OCI-LY7 (cell line): ENCODE measurements at regions not wholly inside any gene's neighbourhood (a gene's known extent, or its start where the extent isn't known, plus 50 kb on each side); places are given as distances from the start of the nearest gene placed in this dataset.
"Not testable (repeated sequence)": the region's sequence is repeated elsewhere in the genome, so short reads cannot be mapped to it uniquely, and the experiment has no call there.

Experiments
- BruUV-seq: library from RNA; stranded (reverse); fragments of 400-500 nt; replicated peaks from 2 replicates; lab custom pipeline; 2021; lab: Mats Ljungman, UMichigan
- CTCF ChIA-PET: fragments of 300-600 bp; sonication (Branson Sonifier 250); formaldehyde crosslinking; loops from one replicate; lab custom pipeline; 2022; ENCODE audit warnings: antibody characterized with exemption; ENCODE audit not compliant: unreplicated experiment; lab: Charles Lee
- POLR2A ChIA-PET: fragments of 300-600 bp; sonication (Branson Sonifier 250); formaldehyde crosslinking; loops from one replicate; lab custom pipeline; 2022; ENCODE audit warnings: antibody characterized with exemption; lab: Charles Lee
- DNase-seq: peaks from one replicate; pipeline ENCODE4 v3.0.0-alpha.2; 2015; ENCODE audit warnings: low spot score
- H2AFZ ChIP-seq: fragments of 200-600 bp; sonication (generic), shearing (Covaris generic); 2 replicates; pipeline ENCODE4 v1.6.1; 2014; ENCODE audit warnings: mild to moderate bottlenecking, antibody characterized with exemption, low read length, moderate library complexity
- H3K27ac ChIP-seq: fragments of 200-600 bp; sonication (generic); 2 replicates; pipeline ENCODE4 v1.5.1; 2014; ENCODE audit warnings: mixed run types, low read depth, mild to moderate bottlenecking, moderate library complexity, low read length, inconsistent platforms; ENCODE audit not compliant: poor library complexity, severe bottlenecking
- H3K36me3 ChIP-seq: fragments of 200-600 bp; sonication (generic); 2 replicates; pipeline ENCODE4 v1.6.1; 2014; ENCODE audit warnings: mild to moderate bottlenecking, antibody characterized with exemption, low read length, moderate library complexity, mixed read lengths; ENCODE audit not compliant: insufficient read depth
- H3K4me1 ChIP-seq: fragments of 200-600 bp; sonication (generic); 2 replicates; pipeline ENCODE4 v1.5.1; 2014; ENCODE audit warnings: mild to moderate bottlenecking, low read length; ENCODE audit not compliant: insufficient read depth, poor library complexity, severe bottlenecking
- H3K4me2 ChIP-seq: fragments of 200-600 bp; sonication (generic); 2 replicates; pipeline ENCODE4 v1.6.1; 2014; ENCODE audit warnings: mild to moderate bottlenecking, low read length
- H3K4me3 ChIP-seq: fragments of 200-600 bp; sonication (generic); 2 replicates; pipeline ENCODE4 v1.5.1; 2014; ENCODE audit warnings: mild to moderate bottlenecking, low read depth, low read length; ENCODE audit not compliant: poor library complexity, severe bottlenecking
- H3K79me2 ChIP-seq: fragments of 200-600 bp; sonication (generic); 2 replicates; pipeline ENCODE4 v1.6.1; 2016; ENCODE audit warnings: low read depth, mild to moderate bottlenecking, low read length, moderate library complexity, mixed read lengths; ENCODE audit not compliant: insufficient read depth
- H3K9me2 ChIP-seq: fragments of 200-600 bp; sonication (generic); 2 replicates; pipeline ENCODE4 v1.6.1; 2016; ENCODE audit warnings: mild to moderate bottlenecking, low read length, mixed read lengths; ENCODE audit not compliant: insufficient read depth
- H3K9me3 ChIP-seq: fragments of 200-600 bp; sonication (generic); 2 replicates; pipeline ENCODE4 v1.6.1; 2014; ENCODE audit warnings: mild to moderate bottlenecking, mixed run types, low read length, mixed read lengths
- H4K20me1 ChIP-seq: fragments of 200-600 bp; sonication (generic); 2 replicates; pipeline ENCODE4 v1.6.1; 2014; ENCODE audit warnings: mild to moderate bottlenecking, antibody characterized with exemption, low read length, moderate library complexity, mixed read lengths; ENCODE audit not compliant: insufficient read depth
- CTCF ChIP-seq: fragments of 200-600 bp; sonication (generic); conservative IDR thresholded peaks from 2 replicates; pipeline ENCODE4 v1.5.1; 2014; ENCODE audit warnings: mild to moderate bottlenecking, antibody characterized with exemption, low read length, moderate library complexity, mixed read lengths
- EZH2phosphoT487 ChIP-seq: fragments of 200-600 bp; sonication (generic); IDR thresholded peaks from 2 replicates; pipeline ENCODE4 v1.6.1; 2018; ENCODE audit warnings: low read depth, borderline replicate concordance, mild to moderate bottlenecking, mixed run types, antibody characterized with exemption, low read length, moderate library complexity, mixed read lengths
- intact Hi-C: fragments of 100-400 bp; cut with micrococcal nuclease; formaldehyde crosslinking; loops from one replicate; pipeline ENCODE4 v1.10.0; 2022; ENCODE audit not compliant: unreplicated experiment

GRCh38 chr6:68200929-68201328, 434.2 kb upstream of the ADGRB3 start:
- Histone ChIP-seq H3K9me3 (no peaks in the 10 kb centered on the region), H4K20me1 (no peaks in the 10 kb centered on the region), H3K9me2 (no peaks in the 10 kb centered on the region), H3K4me3 (no peak overlapping the region), H3K4me2 (no peak overlapping the region), H2AFZ (no peak overlapping the region), H3K36me3 (no peaks in the 10 kb centered on the region), H3K27ac (no peak overlapping the region), H3K79me2 (no peaks in the 10 kb centered on the region), H3K4me1 (no peaks in the 10 kb centered on the region)
- no peak for DNase-seq
- no peak for TF ChIP-seq CTCF
- ChIA-PET CTCF (no interaction called here), POLR2A (interaction anchor here (0.7 to 0.8 kb wide), 2 partner anchors 269 to 290 kb away, joined by 3 to 4 read pairs; no protein-coding TSS in a partner anchor)
- intact Hi-C loops: no loop called here
- no TSS peak for BruUV-seq

GRCh38 chr6:68197356-68197755, 437.7 kb upstream of the ADGRB3 start:
- BruUV-seq: no TSS peak
- intact Hi-C loops: loop anchor here (2.0 kb wide), 1 partner anchor 265 kb away; no protein-coding TSS in a partner anchor

GRCh38 chr6:68196645-68197044, 438.4 kb upstream of the ADGRB3 start:
- no peaks in the 10 kb centered on the region for H3K9me2 ChIP-seq
- H2AFZ ChIP-seq: no peak overlapping the region
- BruUV-seq: no TSS peak
- no peak overlapping the region for H3K27ac ChIP-seq
- no peaks in the 10 kb centered on the region for H3K4me1 ChIP-seq
- CTCF ChIA-PET: no interaction called here
- no peaks in the 10 kb centered on the region for H3K79me2 ChIP-seq
- no peaks in the 10 kb centered on the region for H4K20me1 ChIP-seq
- H3K4me2 ChIP-seq: no peak overlapping the region
- no peaks in the 10 kb centered on the region for H3K9me3 ChIP-seq
- no peak overlapping the region for H3K4me3 ChIP-seq
- intact Hi-C loops: loop anchor here (2.0 kb wide), 1 partner anchor 264 kb away; no protein-coding TSS in a partner anchor
- no peaks in the 10 kb centered on the region for H3K36me3 ChIP-seq
- TF ChIP-seq CTCF (peak; percentile 71), EZH2phosphoT487 (no peak)
- peak; percentile 48 for DNase-seq
- POLR2A ChIA-PET: interaction anchor here (0.6 kb wide), 1 partner anchor 965 kb away, joined by 3 read pairs; no protein-coding TSS in a partner anchor

More at GRCh38 chr6:68197356-68197755, 437.7 kb upstream of the ADGRB3 start:
- Histone ChIP-seq H3K27ac (no peak overlapping the region), H3K4me1 (no peaks in the 10 kb centered on the region), H3K4me3 (no peak overlapping the region), H3K9me2 (no peaks in the 10 kb centered on the region), H4K20me1 (no peaks in the 10 kb centered on the region), H3K9me3 (no peaks in the 10 kb centered on the region), H3K79me2 (no peaks in the 10 kb centered on the region), H3K4me2 (no peak overlapping the region), H3K36me3 (no peaks in the 10 kb centered on the region), H2AFZ (no peak overlapping the region)
- TF ChIP-seq EZH2phosphoT487 (no peak), CTCF (no peak)
- CTCF ChIA-PET: no interaction called here
- POLR2A ChIA-PET: no interaction called here
- DNase-seq: no peak

- H3K9me3 ChIP-seq, H3K27ac ChIP-seq, H3K4me3 ChIP-seq, H3K9me2 ChIP-seq, H2AFZ ChIP-seq, POLR2A ChIA-PET, H3K79me2 ChIP-seq, H4K20me1 ChIP-seq, H3K36me3 ChIP-seq, BruUV-seq, DNase-seq, H3K4me2 ChIP-seq, H3K4me1 ChIP-seq, CTCF ChIA-PET: not testable (repeated sequence)
- intact Hi-C loops: loop anchor here (2.0 kb wide), 1 partner anchor 263 kb away; no protein-coding TSS in a partner anchor
Measured at GRCh38 chr6:68195753-68196152, 439.3 kb upstream of the ADGRB3 start.
